Lung (tissue), 11 donors: ENCODE measurements at regions not wholly inside any gene's neighbourhood (a gene's known extent, or its start where the extent isn't known, plus 50 kb on each side); places are given as distances from the start of the nearest gene placed in this dataset.
A peak's percentile ranks its signal among the peaks of the same experiment; 100 is the strongest.

ENCODE experiments used
- ATAC-seq: fragments of 200-7000 bp; cut with Tn5 transposase; one replicate; pipeline ENCODE4 v1.9.1; 2020; ENCODE audit warnings: moderate number of reproducible peaks; ENCODE audit not compliant: insufficient read depth, low FRiP score
- DNase-seq, 3 donors: peaks; one replicate each; pipeline ENCODE4 v3.0.0-alpha.2; 2013 to 2017
- H3K27ac ChIP-seq, 2 donors: one replicate each; pipeline ENCODE4 v1.5.1; 2013; ENCODE audit warnings: mild to moderate bottlenecking in 2 of 2, moderate library complexity in 2 of 2, control low read depth in 1 of 2, inconsistent platforms in 1 of 2, low read depth in 1 of 2, low read length in 1 of 2
- H3K27me3 ChIP-seq, 3 donors: one replicate each; pipeline ENCODE4 v1.5.1; 2013; ENCODE audit warnings: low read length in 2 of 3; ENCODE audit not compliant: control insufficient read depth in 3 of 3, insufficient read depth in 3 of 3
- H3K36me3 ChIP-seq, 4 donors: one replicate each; pipeline ENCODE4 v1.5.1; 2013; ENCODE audit warnings: low read length in 4 of 4, mild to moderate bottlenecking in 1 of 4, moderate library complexity in 1 of 4; ENCODE audit not compliant: control insufficient read depth in 4 of 4, insufficient read depth in 4 of 4
- H3K4me1 ChIP-seq, 5 donors: one replicate each; pipeline ENCODE4 v1.5.1; 2013; ENCODE audit warnings: low read length in 5 of 5, mild to moderate bottlenecking in 2 of 5, moderate library complexity in 1 of 5; ENCODE audit not compliant: control insufficient read depth in 5 of 5, insufficient read depth in 5 of 5
- H3K4me3 ChIP-seq: one replicate; pipeline ENCODE4 v1.5.1; 2013; ENCODE audit warnings: mild to moderate bottlenecking, control low read depth, moderate library complexity
- H3K9ac ChIP-seq, 2 donors: one replicate each; pipeline ENCODE4 v1.5.1; 2013; ENCODE audit warnings: low read length in 2 of 2, control low read depth in 1 of 2; ENCODE audit not compliant: insufficient read depth in 1 of 2
- H3K9me3 ChIP-seq, 4 donors: one replicate each; pipeline ENCODE4 v1.5.1; 2013; ENCODE audit warnings: low read length in 3 of 4, mild to moderate bottlenecking in 1 of 4, moderate library complexity in 1 of 4; ENCODE audit not compliant: control insufficient read depth in 4 of 4, insufficient read depth in 3 of 4
- WGBS, 2 donors: extraction: QIAGEN DNeasy Blood & Tissue Kit; methylation state at CpG; one replicate each; pipeline ENCODE4 v1.1.7; 2013; 5-methylcytosine and 5-hydroxymethylcytosine counted together
- TF ChIP-seq, protein P1 (sequence below): IDR thresholded peaks from 2 replicates; pipeline ENCODE4 v1.5.1; 2012; ENCODE audit warnings: mild to moderate bottlenecking; ENCODE audit errors: control extremely low read depth, extremely low read depth
- donor health status: control.
- donor health status: control.
- donor health status: Bipolar disorder and iron deficiency.
- donor health status: healthy.
- donor health status: DM: yes; HTN: yes; CAD: no.

DNA sequence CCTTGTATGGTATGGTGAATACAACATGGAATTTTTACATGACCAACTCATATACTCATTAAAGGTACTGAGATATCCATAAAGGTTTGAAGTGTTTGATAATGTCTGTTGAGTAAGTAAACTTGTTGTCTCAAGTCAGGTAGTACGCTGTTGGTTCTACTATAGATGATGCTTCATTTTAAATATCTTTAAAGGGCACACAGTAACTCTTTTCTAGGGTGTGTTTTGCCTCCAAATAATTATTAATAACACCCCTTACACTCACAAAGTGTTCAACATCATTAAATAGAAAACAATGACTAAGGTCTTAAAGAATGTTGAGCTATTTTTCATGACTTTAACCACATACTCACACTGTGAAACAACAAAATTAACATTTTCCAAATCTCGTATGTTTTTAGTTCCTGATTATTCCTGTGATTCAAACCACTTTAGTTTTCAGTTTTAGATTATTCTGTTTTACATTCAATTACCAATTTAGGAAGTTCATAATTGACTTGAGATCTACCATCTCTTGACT, 220.0 kb upstream of the NANOGP8 start:
- ATAC-seq (no peak), DNase-seq (no peak)
- TF ChIP-seq, protein P1, sequence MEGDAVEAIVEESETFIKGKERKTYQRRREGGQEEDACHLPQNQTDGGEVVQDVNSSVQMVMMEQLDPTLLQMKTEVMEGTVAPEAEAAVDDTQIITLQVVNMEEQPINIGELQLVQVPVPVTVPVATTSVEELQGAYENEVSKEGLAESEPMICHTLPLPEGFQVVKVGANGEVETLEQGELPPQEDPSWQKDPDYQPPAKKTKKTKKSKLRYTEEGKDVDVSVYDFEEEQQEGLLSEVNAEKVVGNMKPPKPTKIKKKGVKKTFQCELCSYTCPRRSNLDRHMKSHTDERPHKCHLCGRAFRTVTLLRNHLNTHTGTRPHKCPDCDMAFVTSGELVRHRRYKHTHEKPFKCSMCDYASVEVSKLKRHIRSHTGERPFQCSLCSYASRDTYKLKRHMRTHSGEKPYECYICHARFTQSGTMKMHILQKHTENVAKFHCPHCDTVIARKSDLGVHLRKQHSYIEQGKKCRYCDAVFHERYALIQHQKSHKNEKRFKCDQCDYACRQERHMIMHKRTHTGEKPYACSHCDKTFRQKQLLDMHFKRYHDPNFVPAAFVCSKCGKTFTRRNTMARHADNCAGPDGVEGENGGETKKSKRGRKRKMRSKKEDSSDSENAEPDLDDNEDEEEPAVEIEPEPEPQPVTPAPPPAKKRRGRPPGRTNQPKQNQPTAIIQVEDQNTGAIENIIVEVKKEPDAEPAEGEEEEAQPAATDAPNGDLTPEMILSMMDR, result no peak
- 71 to 76% methylated on average over 2 of the region's 2 CpGs for WGBS, 2 donors
- Histone ChIP-seq H3K4me1 (peaks cover 0 to 22% (median 6%) of the 10 kb centered on the region in 5 donors), H3K27me3 (no peaks in the 10 kb centered on the region), H3K9me3 (no peaks in the 10 kb centered on the region), H3K36me3 (no peaks in the 10 kb centered on the region), H3K27ac (peak overlapping the region in 1 of 2 donors; percentile 66), H3K4me3 (no peak overlapping the region), H3K9ac (no peak overlapping the region)

DNA sequence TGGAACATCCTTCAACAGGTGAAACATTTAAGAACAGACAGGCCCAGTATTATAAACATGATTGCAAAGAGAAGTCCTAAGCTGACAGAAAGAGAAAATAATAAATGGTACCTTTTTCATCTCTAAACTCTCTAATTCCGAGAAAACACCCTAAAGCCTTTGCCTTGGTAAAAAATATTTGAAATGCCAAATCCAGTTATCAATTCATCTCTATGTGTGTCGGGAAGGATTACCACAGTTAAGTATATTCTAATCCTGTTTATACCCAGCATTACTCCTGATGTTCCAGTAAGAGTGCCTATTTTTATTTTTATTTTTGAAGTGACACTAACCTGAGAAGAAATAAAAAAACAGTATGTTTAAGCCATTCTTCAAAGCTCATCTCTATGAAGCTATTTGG, 219.3 kb upstream of the NANOGP8 start:
- no peak overlapping the region for H3K9ac ChIP-seq
- no peaks in the 10 kb centered on the region for H3K9me3 ChIP-seq
- peaks cover 0 to 15% (median 2%) of the 10 kb centered on the region in 5 donors for H3K4me1 ChIP-seq
- 88 to 93% methylated on average over 2 of the region's 2 CpGs for WGBS, 2 donors
- H3K4me3 ChIP-seq, result no peak overlapping the region
- no peaks in the 10 kb centered on the region for H3K27me3 ChIP-seq
- TF ChIP-seq, protein P1, result no peak
- no peak for DNase-seq
- H3K27ac ChIP-seq, result no peak overlapping the region
- ATAC-seq, result no peak
- H3K36me3 ChIP-seq, result no peaks in the 10 kb centered on the region

DNA sequence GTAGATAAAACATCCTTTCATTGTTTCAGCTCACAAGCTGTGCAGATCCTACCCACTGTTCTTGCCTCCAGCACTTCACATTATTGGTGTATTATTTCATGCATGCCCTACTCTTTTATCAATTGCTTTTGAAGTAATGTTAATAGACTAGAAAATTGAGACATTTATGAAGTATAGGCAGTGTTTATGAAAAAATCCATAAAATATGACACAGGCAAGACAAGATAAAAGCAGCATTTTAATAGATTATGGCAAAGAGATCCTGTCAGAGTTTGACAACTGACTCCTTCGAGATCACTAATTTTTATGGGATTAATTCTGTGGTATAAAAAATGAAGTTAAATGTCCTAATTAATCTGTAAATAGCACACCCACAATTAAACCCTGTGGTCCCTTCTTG, 217.2 kb upstream of the NANOGP8 start:
- no peak overlapping the region for H3K27ac ChIP-seq
- TF ChIP-seq, protein P1, result no peak
- no peaks in the 10 kb centered on the region for H3K27me3 ChIP-seq
- H3K4me3 ChIP-seq, result no peak overlapping the region
- peaks cover 0 to 6% (median 1%) of the 10 kb centered on the region in 5 donors for H3K4me1 ChIP-seq
- no peak for ATAC-seq
- H3K9me3 ChIP-seq, result no peaks in the 10 kb centered on the region
- DNase-seq, result no peak
- H3K9ac ChIP-seq, result no peak overlapping the region
- 94 to 96% methylated on average over 1 of the region's 1 CpG for WGBS, 2 donors
- H3K36me3 ChIP-seq, result no peaks in the 10 kb centered on the region

DNA sequence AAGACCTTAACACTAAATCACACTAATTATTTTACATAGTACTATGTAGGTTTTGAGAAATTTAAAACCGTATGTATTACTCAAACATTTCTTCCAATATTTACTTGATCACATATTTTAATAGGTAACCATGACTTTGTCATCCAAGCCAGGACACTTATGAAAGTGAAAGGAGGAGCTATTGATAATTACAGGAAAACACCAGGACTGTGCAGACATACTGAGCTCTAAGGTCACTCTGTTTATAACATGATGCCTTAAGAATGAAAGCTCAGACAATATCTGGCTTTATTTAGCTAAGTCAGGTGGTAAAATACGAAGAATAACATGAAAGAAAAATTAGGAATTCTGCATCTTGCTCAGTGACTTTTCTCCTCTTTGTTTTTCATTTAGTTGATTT, 216.0 kb upstream of the NANOGP8 start:
- no peak for ATAC-seq
- TF ChIP-seq, protein P1, result no peak

More for the DNA sequence above, 216.0 kb upstream of the NANOGP8 start:
- H3K9me3 ChIP-seq, result no peaks in the 10 kb centered on the region
- no peaks in the 10 kb centered on the region for H3K36me3 ChIP-seq
- H3K27ac ChIP-seq, result no peak overlapping the region
- no peak overlapping the region for H3K4me3 ChIP-seq
- DNase-seq, result no peak
- no peaks in the 10 kb centered on the region for H3K27me3 ChIP-seq
- WGBS, 2 donors, result 70 to 75% methylated on average over 2 of the region's 2 CpGs
- H3K9ac ChIP-seq, result no peak overlapping the region
- peaks cover 0 to 2% (median 0%) of the 10 kb centered on the region in 5 donors for H3K4me1 ChIP-seq
